GM12872 (cell line): ENCODE measurements at regions not wholly inside any gene's neighbourhood (a gene's known extent, or its start where the extent isn't known, plus 50 kb on each side); places are given as distances from the start of the nearest gene placed in this dataset.

ENCODE experiments used
- CTCF ChIP-seq: IDR thresholded peaks from 3 replicates; pipeline ENCODE4 v1.5.1; 2011; ENCODE audit warnings: low read depth, mild to moderate bottlenecking, low read length, moderate library complexity; ENCODE audit not compliant: insufficient read depth

GRCh38 chr5:136891175-136891972, 526.0 kb upstream of the TRPC7 start:
- no peak for TF ChIP-seq CTCF

GRCh38 chr5:136890431-136891148, 525.2 kb upstream of the TRPC7 start:
- no peak for TF ChIP-seq CTCF

GRCh38 chr5:136886608-136887007, 521.3 kb upstream of the TRPC7 start:
- TF ChIP-seq CTCF: no peak

GRCh38 chr5:136864960-136865359, 499.6 kb upstream of the TRPC7 start:
- TF ChIP-seq CTCF: no peak

- no peak for TF ChIP-seq CTCF
Measured at GRCh38 chr5:136856648-136857047, 491.3 kb upstream of the TRPC7 start.

GRCh38 chr5:136853971-136854370, 488.6 kb upstream of the TRPC7 start:
- no peak for TF ChIP-seq CTCF

GRCh38 chr5:136840601-136841000, 475.3 kb upstream of the TRPC7 start:
- no peak for TF ChIP-seq CTCF
